Occipital lobe (tissue), 1 donor: ENCODE measurements at regions not wholly inside any gene's neighbourhood (a gene's known extent, or its start where the extent isn't known, plus 50 kb on each side); places are given as distances from the start of the nearest gene placed in this dataset.
"Not testable (repeated sequence)": the region's sequence is repeated elsewhere in the genome, so short reads cannot be mapped to it uniquely, and the experiment has no call there.

Source experiments
- DNase-seq: peaks from one replicate; lab custom pipeline; 2025; lab: John Stamatoyannopoulos, UW

DNA sequence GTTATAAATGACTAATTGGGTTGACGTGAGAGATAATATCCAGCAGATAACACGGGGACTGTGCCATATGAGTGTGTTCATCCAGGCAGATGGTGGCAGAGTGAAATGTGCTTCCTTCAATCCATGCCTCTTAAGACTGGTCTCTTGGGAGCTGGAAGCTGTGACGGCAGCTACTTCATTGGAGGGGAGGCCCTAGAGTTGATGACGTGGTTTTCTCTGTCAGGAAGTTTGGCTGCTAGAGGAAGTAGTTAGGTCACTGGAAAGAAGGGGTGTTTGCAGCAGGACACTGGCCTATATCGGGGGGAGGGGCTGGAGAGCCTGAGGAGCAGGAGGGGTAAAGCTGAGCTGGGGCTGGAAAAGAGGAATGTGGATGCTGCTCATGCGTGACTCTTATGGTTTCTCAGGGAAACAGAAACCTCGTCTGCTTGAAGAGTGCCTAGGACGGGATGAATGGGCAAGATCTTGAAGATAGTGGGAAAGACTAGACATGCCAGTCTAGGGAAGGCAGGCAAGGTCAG is 3051.6 kb downstream of the RPIA start:
- DNase-seq = not testable (repeated sequence)

DNA sequence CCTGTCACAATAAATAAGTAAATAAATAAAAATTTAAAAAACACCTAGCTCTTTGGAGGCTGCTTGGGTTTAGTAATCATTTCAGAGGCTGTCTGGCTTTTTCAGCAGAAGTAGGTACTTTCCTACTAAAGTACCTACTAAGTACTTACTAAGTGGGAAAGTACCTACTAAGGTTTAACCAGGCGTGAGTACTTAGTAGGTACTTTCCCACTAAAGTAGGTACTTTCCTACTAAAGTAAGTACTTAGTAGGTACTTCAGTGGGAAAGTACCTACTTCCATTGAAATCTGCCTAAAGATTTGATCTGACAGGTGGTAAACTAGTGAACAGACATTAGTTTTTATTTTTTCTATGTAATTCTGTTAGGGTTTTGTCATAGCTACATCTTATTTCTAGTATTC is 3052.4 kb downstream of the RPIA start:
- DNase-seq = not testable (repeated sequence)

DNA sequence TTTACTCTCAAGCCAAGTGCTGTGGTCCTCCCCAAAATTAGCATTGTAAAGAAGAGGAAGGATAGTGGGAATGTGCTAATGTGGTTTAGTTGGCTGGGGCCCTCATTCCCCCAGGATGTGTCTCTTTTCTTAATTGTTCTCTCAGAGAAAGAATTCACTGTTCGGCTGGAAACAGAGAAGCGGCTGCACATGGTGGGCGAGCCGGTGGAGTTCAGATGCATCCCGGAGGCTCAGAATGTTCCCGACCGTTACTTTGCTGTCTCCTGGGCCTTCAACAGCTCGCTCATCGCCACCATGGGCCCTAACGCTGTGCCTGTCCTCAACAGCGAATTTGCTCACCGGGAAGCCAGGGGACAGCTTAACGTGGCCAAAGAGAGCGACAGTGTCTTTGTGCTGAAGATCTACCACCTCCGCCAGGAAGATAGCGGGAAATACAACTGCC is 3053.2 kb downstream of the RPIA start:
- DNase-seq = not testable (repeated sequence)

DNA sequence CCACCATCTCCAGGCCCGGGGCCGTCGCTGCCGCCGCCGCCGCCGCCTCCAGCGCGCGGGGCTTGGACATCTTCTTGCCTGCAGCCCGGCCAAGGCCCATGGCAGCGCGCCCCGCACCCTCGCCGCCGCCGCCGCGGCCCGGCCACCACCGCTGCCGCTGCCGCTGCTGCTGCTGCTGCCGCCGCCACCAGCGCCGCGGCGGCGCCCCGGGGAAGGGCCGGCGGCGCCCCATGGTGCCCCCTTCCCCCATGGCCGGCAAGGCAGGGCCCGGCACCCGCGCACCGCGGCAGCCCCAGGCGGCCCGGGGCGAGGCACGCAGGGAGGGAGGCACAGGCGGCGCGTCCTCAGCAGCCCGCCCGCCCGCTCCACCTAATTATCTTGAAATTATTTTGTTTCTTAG is 3057.4 kb downstream of the RPIA start:
- DNase-seq = no peak

DNA sequence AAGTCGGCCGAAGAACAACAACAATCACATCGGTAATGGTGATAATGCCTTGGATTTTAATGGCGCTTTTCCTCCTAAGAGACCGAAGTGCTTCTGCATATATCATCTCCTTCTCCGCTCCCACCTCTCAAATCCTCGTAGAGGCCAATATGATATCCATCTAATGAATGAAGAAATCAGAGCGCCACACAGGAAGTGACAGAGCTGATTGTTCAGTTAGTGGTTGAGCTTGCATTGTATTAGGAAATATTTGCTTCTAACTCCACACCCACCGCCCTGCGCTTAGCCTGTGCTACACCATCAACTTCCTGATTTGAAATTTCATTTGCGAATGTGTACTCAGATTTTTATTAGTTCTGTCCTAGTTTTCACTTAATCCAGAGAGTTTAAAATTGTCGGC is 3058.2 kb downstream of the RPIA start:
- not testable (repeated sequence) for DNase-seq

DNA sequence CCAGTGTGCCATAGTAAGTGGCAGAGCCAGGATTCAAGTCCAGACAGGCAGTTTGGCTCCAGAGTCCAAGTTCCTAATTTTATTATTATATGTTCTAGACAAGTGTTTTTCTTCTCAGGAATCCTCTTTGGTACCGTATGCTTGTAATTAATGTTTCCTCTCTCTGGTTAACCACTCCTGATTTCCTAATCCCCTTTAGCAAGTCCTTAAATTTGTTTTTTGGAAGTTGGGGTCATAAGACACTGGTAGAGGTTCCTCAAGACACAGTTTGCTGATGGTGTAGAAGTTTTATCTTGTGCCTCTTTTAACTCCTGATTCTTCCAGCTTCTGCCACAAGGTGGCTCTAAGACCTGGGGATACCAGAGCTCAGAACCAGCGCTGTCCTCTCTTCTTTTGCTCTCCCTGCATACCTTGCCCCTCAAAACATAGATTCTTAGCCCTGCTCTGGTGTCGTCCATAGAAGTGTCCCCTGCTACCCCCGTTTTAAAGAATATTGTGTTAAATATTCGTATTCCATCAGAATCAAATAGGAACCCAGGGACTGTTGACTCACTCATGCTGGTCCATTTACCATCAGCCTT is 3068.0 kb downstream of the RPIA start:
- not testable (repeated sequence) for DNase-seq

DNA sequence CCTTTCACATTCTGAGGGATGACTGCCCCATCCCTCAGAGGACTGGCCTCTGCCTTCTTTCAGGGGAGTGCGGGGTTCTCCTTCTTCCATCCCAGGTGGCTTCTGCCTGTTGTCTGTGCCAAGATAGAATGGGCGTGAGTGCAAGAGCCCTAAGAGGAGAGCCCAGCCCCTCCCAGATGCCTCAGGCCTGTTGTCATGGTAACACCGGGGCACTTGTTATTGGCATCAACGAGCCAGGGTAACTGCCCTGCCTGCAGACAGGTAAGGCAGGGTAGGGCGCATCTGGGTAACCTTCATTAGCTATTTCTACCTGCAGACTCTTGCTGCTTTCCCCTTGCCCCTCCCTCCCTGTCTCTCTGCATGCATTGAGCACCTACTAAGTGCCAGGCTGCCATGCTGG is 3069.2 kb downstream of the RPIA start:
- DNase-seq = not testable (repeated sequence)

DNA sequence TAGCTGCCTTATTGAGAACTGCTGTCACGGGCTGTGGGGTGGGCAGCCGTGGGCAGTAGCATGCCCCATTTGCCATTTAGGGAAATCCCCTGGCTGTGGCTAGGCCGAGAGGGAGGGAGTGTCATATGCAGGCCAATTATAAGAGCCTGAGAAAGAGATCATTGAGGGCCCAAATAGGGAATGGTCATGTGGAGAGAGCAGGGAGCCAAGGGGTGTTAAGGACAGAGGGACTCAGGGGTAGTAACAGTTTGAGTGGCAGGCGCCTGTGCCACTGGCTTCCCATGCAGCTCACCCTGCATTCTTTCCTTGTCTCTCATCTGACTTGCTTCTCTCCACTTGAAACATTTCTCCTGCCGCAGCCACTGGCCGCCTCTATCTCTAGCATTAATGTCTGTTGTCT is 3070.8 kb downstream of the RPIA start:
- not testable (repeated sequence) for DNase-seq

DNA sequence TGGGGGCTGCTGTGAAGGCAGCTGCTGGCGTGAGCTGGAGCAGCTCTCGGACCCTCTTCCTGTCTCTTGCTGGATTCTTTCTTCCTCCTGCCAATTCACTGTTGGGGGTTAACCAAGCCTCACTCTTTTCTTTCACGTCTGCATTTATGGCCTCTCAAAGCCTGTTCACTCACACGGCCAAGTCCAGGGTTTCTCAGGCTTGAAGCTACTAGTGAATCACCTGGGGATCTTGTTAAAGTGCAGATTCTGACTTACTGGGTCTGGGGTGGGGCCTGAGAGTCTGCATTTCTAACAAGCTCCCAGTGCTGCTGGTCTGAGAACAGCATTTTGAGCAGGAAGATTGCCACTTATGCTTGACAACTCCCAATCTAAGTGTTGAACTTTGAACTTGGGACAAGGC is 3072.2 kb downstream of the RPIA start:
- not testable (repeated sequence) for DNase-seq

DNA sequence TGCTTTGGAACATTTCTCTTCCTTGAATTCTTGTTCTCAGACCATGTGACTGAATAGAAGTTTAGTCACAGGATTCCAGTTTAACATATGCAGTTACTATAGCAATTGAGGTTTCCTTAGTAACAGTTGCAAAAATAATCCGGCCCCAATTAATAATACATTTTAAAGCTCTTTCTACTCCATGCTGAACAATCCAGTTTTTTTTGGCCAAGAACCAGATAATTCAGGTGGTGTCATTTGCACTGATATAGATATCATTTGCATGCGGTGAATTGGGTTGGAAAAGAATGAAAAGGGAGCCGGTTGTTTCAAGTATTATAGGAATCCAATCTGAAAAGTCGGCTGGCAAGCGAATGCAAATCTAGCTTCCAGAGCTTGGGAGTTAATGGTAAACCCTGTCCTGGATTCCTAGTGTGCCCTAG is 3073.1 kb downstream of the RPIA start:
- not testable (repeated sequence) for DNase-seq

DNA sequence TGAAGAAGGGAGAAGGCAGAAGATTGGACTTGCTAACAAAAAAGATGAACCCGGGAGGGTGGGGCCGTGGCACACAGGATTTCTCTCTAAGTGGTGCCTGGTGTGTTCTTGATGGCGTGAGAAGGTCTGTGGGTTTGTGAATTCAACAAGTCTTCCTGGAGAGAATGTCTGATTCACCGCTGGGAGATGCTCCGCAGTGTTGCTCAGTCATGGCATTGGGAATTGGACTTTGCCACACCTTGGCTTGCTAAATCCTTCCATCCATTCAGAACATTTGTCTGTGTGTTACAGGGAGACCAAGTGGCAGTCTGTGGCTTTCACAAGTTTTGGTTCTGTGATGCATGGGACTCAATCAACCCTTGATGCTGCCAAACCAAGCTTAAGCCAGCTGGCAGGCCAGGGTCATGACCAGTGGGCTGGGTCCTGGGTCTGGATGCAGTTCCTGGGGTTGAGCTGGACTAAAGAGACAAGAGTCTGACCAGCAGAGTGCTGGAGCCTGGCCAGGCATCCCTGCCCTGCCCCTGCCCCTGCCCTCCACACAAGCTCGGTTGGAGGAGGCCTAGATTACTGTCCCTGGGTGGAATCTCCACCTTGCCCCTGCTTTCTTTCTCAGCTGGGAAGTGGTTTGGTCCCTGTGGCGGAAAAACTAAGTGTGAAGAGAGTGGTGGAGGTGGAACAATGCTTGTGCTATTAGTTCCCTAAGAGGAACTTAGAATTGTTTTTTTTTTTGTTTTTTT is 3073.7 kb downstream of the RPIA start:
- not testable (repeated sequence) for DNase-seq

DNA sequence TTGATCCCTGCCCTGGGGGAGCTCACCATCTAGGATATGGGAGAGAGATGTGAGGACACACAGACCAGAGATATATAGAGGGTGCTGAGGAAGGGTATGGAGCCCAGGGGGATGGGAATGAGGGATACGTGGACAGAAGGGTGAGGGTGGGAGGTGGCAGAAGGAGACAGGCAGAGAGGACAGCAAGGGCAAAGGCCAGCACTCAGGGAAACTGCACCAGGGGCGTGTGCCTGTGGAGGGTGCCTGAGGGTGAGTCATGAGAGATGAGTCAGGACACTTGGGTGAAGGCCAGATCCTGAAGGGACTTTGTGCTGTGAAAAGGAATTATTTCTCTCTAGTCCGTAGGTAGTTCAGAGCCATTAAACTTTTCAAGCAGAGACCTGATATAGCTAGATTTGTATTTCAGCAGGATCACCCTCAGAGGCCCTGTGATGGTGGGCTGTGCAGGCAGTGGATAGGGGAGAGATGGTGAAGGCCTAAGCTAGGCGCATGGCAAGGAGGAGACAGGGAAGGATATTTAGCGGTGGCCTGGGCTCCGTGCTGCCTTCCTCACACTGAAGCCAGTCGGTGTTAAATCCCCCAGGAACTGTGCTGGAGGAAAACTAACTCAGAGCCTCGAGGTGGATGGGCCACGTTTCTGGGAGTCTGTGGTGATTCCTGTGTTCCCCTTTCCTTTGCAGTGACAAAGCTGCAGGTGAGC is 3075.0 kb downstream of the RPIA start:
- DNase-seq = peak; percentile 10

DNA sequence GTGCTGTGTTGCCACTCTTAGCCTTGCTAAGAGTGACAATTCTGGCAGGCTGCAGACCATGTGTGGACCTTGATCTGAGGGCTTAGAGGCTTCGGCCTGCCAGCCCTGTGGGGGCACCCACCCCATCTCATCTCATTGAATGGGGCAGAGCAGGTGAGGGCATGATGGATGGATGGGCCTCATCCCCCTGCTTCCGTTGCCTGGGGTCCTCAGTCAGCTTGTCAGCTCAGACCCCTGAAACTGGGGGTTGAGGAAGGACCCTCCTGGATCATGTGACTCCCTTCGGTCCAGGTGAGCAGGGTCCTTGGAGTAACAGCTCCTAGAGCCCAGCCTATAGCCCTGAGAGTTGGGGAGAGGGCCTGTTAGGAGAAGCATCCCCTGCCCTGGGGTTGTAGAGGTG is 3076.8 kb downstream of the RPIA start:
- DNase-seq = not testable (repeated sequence)

DNA sequence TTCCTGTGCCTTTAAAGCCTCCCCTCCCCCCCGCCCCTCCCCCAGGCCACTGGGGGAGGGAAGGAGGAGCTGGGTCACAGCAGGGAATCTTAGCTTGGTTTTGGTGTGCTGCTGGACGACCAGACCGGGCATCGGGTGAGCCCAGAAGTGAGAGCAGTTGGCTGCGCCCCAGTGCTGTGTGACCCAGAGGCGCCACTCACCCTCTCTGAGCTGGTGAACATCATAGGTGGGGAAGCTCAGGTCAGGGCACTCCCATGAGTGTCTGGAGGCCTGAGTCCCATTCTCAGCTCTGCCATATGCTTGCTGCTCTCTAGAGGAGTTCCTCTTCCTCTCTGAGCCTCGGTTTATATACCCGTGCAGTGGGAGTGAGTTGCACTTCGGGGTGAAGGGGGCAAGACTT is 3077.5 kb downstream of the RPIA start:
- not testable (repeated sequence) for DNase-seq

DNA sequence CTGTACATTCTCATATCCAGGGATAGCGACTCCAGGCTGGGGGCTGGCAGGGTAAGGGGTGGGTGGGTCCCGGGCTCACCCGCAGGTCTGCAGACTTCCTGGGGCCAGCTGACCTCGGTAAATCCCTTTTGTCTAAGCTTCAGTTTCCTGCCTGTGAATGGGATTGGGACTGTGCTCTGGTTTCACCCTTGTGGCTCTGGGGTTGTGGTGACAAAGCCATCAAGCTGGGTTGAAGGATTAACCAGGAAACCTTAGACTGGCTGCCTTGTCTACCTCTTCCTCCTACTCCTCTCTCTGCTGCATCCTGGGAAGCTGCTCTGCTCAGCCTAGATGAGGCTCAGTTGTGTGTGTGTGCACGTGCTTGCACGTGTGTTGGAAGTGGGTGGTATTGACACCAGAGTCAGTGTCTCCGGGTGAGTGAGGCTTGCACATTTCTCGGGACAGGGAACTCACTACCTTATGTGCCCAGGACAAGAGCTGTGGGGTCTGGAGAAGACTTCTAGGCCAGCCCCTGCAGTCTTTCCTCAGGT is 3078.6 kb downstream of the RPIA start:
- not testable (repeated sequence) for DNase-seq

DNA sequence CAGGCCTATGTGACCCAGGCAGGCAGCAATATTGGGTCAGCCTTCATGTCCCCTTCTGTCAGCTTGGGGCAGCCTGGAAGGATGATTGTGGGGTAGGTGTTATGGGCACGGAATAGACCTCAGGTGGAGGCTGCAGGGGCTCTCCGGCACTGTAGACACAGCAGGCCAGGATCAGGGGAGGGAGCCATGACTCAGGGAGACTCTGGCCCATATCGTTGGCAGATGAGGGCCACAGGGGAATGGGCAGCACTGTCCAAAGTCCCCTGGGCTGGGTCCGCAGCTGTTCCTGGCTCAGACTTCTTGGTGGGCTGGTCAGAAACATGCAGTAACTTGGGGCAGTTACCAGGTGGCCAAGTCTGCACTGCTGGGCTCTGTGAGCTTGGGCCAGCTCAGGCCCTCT is 3080.1 kb downstream of the RPIA start:
- not testable (repeated sequence) for DNase-seq

DNA sequence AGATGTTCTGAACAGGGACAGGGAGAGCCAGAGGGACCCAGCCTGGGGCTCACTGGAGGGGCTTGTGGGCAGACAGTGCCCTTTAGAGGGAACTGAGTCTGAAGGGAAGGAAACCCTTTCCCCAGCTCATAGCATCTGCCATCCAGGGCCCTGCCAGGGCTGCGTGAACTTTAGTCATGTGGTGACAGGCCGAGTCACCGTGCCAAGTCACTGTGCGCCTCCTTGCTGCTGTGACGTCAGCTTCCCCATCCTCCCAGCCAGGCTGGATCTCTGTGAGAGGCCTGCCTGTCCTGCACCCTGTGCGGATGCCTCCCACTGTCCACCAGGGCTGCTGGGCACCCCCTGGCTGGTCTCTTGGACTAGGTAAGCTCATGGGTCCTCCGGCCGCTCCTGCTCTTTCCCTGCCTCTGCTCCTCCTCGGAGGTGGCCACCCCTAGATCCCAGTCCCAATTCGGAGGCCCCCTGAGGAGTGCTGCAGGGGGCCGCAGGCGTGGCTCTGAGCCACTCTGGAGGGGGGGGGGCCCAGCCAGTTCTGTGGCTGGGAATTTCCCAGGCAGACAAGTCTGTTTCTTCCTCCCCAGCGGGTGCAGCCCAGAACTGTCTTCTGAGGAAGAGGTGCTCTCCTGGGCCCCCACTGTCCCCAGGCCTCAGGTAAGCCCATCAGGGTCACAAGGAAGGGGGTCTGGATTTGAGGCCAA is 3080.9 kb downstream of the RPIA start:
- not testable (repeated sequence) for DNase-seq

DNA sequence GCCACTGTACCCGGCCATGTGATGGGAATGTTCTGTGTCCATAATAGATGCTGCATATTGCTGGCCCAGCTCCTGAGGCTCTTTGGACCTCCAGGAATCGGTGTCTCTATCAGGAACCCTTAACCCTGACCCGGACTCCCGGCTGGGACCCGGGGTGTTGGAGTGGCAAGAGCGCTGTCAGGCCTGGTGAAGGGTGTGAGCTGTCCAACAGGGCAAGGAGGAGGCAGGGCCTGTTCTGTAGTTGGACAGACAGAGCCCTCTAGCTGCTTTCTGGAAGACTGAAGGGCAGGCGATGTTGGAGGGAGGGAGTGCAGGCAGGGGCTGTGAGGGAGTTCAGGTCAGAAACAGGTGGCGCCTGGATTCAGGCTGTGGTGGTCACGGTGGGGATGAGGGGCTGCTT is 3082.3 kb downstream of the RPIA start:
- not testable (repeated sequence) for DNase-seq

DNA sequence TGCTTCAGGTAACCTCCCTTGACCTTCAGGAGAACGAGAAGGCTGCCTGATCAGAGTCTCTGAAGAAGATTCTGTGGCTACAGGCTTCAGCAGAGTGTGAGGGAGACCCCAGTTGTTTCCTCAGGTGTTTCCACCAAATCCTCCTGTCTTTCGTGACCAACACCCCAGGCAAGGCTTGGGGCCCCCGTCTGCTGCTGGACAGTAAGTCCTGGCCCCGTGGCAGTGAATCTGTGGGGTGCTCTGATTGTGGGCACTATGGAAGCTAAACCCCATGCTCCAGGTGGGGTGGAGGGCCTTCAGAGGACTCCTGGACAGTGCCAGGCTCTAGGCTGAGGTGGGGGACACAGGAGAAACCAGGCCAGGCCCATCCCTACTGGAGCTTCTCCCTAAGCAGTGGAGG is 3083.7 kb downstream of the RPIA start:
- not testable (repeated sequence) for DNase-seq

DNA sequence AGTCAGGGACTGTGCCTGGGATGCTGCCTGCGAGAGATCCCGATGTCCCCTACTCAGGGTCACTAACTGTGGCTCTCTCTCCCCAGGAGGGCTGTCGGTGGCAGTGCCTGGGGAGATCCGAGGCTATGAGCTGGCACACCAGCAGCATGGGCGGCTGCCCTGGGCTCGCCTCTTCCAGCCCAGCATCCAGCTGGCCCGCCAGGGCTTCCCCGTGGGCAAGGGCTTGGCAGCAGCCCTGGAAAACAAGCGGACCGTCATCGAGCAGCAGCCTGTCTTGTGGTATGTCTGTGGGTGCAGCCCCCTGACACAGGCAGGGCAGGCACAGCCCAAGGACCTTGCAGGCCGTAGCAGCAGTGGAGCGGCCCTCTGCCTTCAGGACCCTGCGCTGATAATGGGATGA is 3088.9 kb downstream of the RPIA start:
- DNase-seq = not testable (repeated sequence)

DNA sequence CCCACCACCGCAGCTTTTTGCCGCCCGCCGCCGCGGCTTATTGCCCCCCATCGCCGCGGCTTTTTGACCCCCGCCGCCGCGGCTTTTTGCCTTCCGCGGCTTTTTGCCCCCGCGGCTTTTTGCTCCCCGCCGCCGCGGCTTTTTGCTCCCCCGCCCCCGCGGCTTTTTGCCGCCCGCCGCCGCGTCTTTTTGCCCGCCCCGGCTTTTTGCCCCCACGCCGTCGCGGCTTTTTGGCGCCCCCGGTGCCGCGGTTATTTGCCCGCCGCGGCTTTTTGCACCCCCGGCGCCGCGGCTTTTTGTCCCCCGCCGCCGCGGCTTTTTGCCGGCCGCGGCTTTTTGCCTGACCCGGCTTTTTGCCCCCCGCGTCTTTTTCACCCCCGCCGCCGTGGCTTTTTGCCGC is 3061.8 kb upstream of the TEKT4 start:
- not testable (repeated sequence) for DNase-seq
